K562 (cell line): ENCODE measurements at regions not wholly inside any gene's neighbourhood (a gene's known extent, or its start where the extent isn't known, plus 50 kb on each side); places are given as distances from the start of the nearest gene placed in this dataset.
"Not testable (repeated sequence)": the region's sequence is repeated elsewhere in the genome, so short reads cannot be mapped to it uniquely, and the experiment has no call there.

Source experiments
- ATAC-seq: fragments of 200-7000 bp; cut with Tn5 transposase; 3 replicates; pipeline ENCODE4 v1.9.1; 2020; ENCODE audit warnings: moderate library complexity
- BruUV-seq: library from RNA; stranded (reverse); fragments of 400-500 nt; replicated peaks from 2 replicates; lab custom pipeline; 2021; lab: Mats Ljungman, UMichigan
- CTCF ChIA-PET: fragments of 300-600 bp; formaldehyde crosslinking; extraction: SDS; loops from one replicate; lab custom pipeline; 2021; ENCODE audit warnings: low intra/inter-chr PET ratio; lab: Yijun Ruan, JAX
- POLR2A ChIA-PET: fragments of 300-600, 350-650 bp; sonication (Branson Sonifier 250); formaldehyde crosslinking; extraction: SDS; loops from one replicate; lab custom pipeline; 2021; ENCODE audit warnings: antibody characterized with exemption, inconsistent platforms; lab: Yijun Ruan, JAX
- DNase-seq, 4 experiments: peaks; one replicate each; pipeline versions ENCODE4 v3.0.0 to v3.0.0-alpha.2; 2011 to 2018; ENCODE audit warnings: low spot score in 3 of 4, mixed read lengths in 3 of 4; ENCODE audit errors: extremely low read depth in 1 of 4
- FAIRE-seq: peaks from 2 replicates; lab custom pipeline; 2011; peaks lifted over from hg19 to GRCh38; lab: Jason Lieb, UNC
- H2AFZ ChIP-seq: 2 replicates; pipeline ENCODE4 v1.6.0; 2011; ENCODE audit warnings: low read depth, low read length, control low read depth, inconsistent platforms
- H3K27ac ChIP-seq: fragments of 200-600 bp; 3 replicates; pipeline ENCODE4 v1.8.0; 2011; ENCODE audit warnings: low read depth, mild to moderate bottlenecking, control low read depth, inconsistent platforms, low read length, moderate library complexity, mixed read lengths; ENCODE audit errors: extremely low read depth
- H3K27me3 ChIP-seq, 2 experiments: fragments of 300-600 bp in 1 of 2; 2 replicates in 1 of 2; 3 replicates in 1 of 2; pipeline versions ENCODE4 v1.6.0 to v1.8.0; 2011; ENCODE audit warnings: inconsistent platforms in 2 of 2, low read length in 2 of 2, mild to moderate bottlenecking in 1 of 2, mixed read lengths in 1 of 2, moderate library complexity in 1 of 2; ENCODE audit not compliant: control insufficient read depth in 2 of 2, insufficient read depth in 2 of 2
- H3K36me3 ChIP-seq: fragments of 300-600 bp; 3 replicates; pipeline ENCODE4 v1.8.0; 2011; ENCODE audit warnings: mild to moderate bottlenecking, low read length, inconsistent platforms; ENCODE audit not compliant: control insufficient read depth, insufficient read depth
- H3K4me1 ChIP-seq, 2 experiments: fragments of 200-600 bp in 1 of 2; replicated peaks in 1 of 2; 2 replicates in 1 of 2; 3 replicates in 1 of 2; pipeline versions ENCODE4 v1.5.1 to v1.8.0; 2011; ENCODE audit warnings: inconsistent platforms in 2 of 2, low read length in 2 of 2, mild to moderate bottlenecking in 1 of 2, mixed read lengths in 1 of 2, moderate library complexity in 1 of 2; ENCODE audit not compliant: control insufficient read depth in 2 of 2, insufficient read depth in 2 of 2
- H3K4me2 ChIP-seq: 2 replicates; pipeline ENCODE4 v1.6.1; 2011; ENCODE audit warnings: low read length, control low read depth, inconsistent platforms, mixed read lengths; ENCODE audit not compliant: insufficient read depth
- H3K4me3 ChIP-seq: fragments of 200-600 bp; sonication (generic), shearing (Covaris generic); 2 replicates; pipeline ENCODE4 v1.5.1; 2016; ENCODE audit warnings: control low read depth, inconsistent platforms
- H3K79me2 ChIP-seq: fragments of 200-600 bp; 3 replicates; pipeline ENCODE4 v1.8.0; 2011; ENCODE audit warnings: low read length, inconsistent platforms; ENCODE audit not compliant: control insufficient read depth, insufficient read depth
- H3K9ac ChIP-seq, 2 experiments: 2 replicates each; pipeline versions ENCODE4 v1.6.0 to v1.6.1; 2011; ENCODE audit warnings: low read depth in 2 of 2, low read length in 2 of 2, control low read depth in 1 of 2, inconsistent platforms in 1 of 2, mild to moderate bottlenecking in 1 of 2, mixed read lengths in 1 of 2; ENCODE audit not compliant: insufficient read depth in 1 of 2
- H3K9me1 ChIP-seq: one replicate; pipeline ENCODE4 v1.6.0; 2011; ENCODE audit warnings: inconsistent platforms, mild to moderate bottlenecking, low read length, moderate library complexity; ENCODE audit not compliant: control insufficient read depth, insufficient read depth
- H3K9me3 ChIP-seq: replicated peaks from 2 replicates; pipeline ENCODE4 v1.5.1; 2011; ENCODE audit warnings: low read depth, low read length, inconsistent platforms; ENCODE audit not compliant: control insufficient read depth, insufficient read depth
- H4K20me1 ChIP-seq: replicated peaks from 2 replicates; pipeline ENCODE4 v1.6.1; 2011; ENCODE audit warnings: low read length, inconsistent platforms, mixed read lengths; ENCODE audit not compliant: control insufficient read depth, insufficient read depth
- BCOR ChIP-seq: fragments of 450-650 bp; IDR thresholded peaks from 2 replicates; pipeline ENCODE4 v1.6.1; 2016
- NR3C1 ChIP-seq: sonication (generic); formaldehyde crosslinking; IDR thresholded peaks from 2 replicates; pipeline ENCODE4 v1.8.1; 2022; ENCODE audit warnings: missing genetic modification reagents
- RBM25 ChIP-seq: fragments of 200-400 bp; formaldehyde crosslinking; IDR thresholded peaks from 2 replicates; pipeline ENCODE4 v1.6.1; 2018; ENCODE audit warnings: low read length, low read depth, moderate library complexity; ENCODE audit not compliant: severe bottlenecking
- TEAD2 ChIP-seq: fragments of 450-650 bp; IDR thresholded peaks from 2 replicates; pipeline ENCODE4 v1.6.1; 2016; ENCODE audit warnings: missing genetic modification characterization, control low read depth, missing compliant biosample characterization
- ZBTB9 ChIP-seq: fragments of 450-650 bp; formaldehyde crosslinking; IDR thresholded peaks from 2 replicates; pipeline ENCODE4 v1.4.0; 2020; ENCODE audit warnings: mild to moderate bottlenecking, moderate library complexity
- ZNF146 ChIP-seq: IDR thresholded peaks from one replicate; pipeline ENCODE4 v1.6.1; 2018; ENCODE audit warnings: missing compliant biosample characterization; ENCODE audit not compliant: unreplicated experiment
- WGBS: fragments of 100-300 bp; shearing (Covaris generic); methylation state at CpG from one replicate; pipeline ENCODE4 v1.1.6; 2016; ENCODE audit warnings: low coverage, mixed read lengths; ENCODE audit not compliant: insufficient coverage; ENCODE audit errors: missing lambda C conversion rate; 5-methylcytosine and 5-hydroxymethylcytosine counted together
- in situ Hi-C: fragments of 300-500 bp; cut with MboI; formaldehyde crosslinking; loops from 4 replicates; pipeline ENCODE4 v1.15.0; 2018; ENCODE audit warnings: inconsistent platforms, mixed read lengths
- intact Hi-C: fragments of 100-400 bp; cut with micrococcal nuclease; formaldehyde crosslinking; loops from 2 replicates; pipeline ENCODE4 v1.14.2; 2022

GRCh38 chr1:65577278-65577677 lies 156.8 kb downstream of the LEPR start (continued):
- TF ChIP-seq ZBTB9 (CRISPR knock-in tag) (no peak), TEAD2 (no peak), NR3C1 (CRISPR knock-in tag) (no peak)

GRCh38 chr1:65577982-65578381 lies 157.5 kb downstream of the LEPR start:
- H4K20me1 ChIP-seq, FAIRE-seq, in situ Hi-C loops, H3K9me3 ChIP-seq, H3K79me2 ChIP-seq, H3K27ac ChIP-seq, ATAC-seq, CTCF ChIA-PET, DNase-seq, BruUV-seq, H3K4me3 ChIP-seq, H3K9ac ChIP-seq, H3K4me2 ChIP-seq, intact Hi-C loops, H3K9me1 ChIP-seq, H3K4me1 ChIP-seq, H3K27me3 ChIP-seq, H2AFZ ChIP-seq: not testable (repeated sequence)
- H3K36me3 ChIP-seq, result peaks cover 68% of the 10 kb centered on the region
- WGBS, result 86% methylated on average over 3 of the region's 3 CpGs
- POLR2A ChIA-PET, result interaction anchor here (1.0 kb wide), 1 partner anchor 7 kb away, joined by 3 read pairs; no protein-coding TSS in a partner anchor
- TF ChIP-seq BCOR, result peak; percentile 38; the same call in 1 of the 2 replicates
- peak; percentile 58 for TF ChIP-seq RBM25
- peak; percentile 97 for TF ChIP-seq ZNF146
- TF ChIP-seq, all 486 proteins: peak for 3; not testable (repeated sequence) for 483
